Muscle of back (tissue), 3 donors: ENCODE measurements at regions not wholly inside any gene's neighbourhood (a gene's known extent, or its start where the extent isn't known, plus 50 kb on each side); places are given as distances from the start of the nearest gene placed in this dataset.
"Not testable (repeated sequence)": the region's sequence is repeated elsewhere in the genome, so short reads cannot be mapped to it uniquely, and the experiment has no call there.

Source experiments
- DNase-seq, 3 donors: peaks; one replicate each; pipeline versions ENCODE4 v3.0.0 to v3.0.0-alpha.2; 2013

GRCh38 chr16:50449800-50450199 lies 81.0 kb upstream of the BRD7 start:
- DNase-seq: no peak

DNA sequence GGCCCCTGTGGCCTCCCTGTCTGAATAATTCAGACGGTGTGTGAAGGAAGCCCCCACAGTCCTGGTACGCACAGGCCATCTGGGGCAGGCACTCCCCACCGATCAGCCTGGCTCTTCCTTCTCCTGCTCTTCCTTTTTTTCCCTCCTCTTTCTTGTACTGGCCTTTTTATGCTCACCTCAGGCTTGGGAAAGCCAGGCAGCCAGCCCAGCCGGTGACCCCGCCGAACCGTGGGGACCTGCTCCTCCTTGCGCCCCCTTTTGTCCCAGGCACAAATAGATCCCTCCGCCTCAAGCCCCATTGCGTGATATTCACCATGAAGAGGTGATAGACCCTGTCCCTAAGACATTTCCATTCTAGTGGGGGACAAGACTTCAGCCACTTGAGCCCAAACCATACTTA lies 80.2 kb upstream of the BRD7 start:
- no peak for DNase-seq

GRCh38 chr16:50448522-50448921 lies 79.7 kb upstream of the BRD7 start:
- no peak for DNase-seq

DNA sequence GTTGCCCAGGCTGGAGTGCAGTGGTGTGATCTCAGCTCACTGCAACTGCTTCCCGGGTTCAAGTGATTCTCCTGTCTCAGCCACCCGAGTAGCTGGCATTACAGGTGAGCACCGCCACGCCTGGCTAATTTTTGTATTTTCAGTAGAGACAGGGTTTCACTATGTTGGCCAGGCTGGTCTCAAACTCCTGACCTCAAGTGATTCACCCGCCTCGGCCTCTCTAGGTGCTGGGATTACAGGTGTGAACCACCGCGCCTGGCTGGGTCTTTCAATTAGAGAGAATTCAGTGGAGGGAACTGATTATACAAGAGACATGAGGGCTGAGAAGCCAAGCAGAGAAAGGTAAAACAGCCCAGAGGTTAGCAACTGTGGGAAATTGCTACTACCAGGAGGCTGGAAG lies 78.6 kb upstream of the BRD7 start:
- not testable (repeated sequence) for DNase-seq

- DNase-seq: no peak
These were observed 78.1 kb upstream of the BRD7 start for GRCh38 chr16:50446861-50447260.

GRCh38 chr16:50445621-50446555 lies 77.1 kb upstream of the BRD7 start:
- DNase-seq: peak in 1 of 3 donors; percentile 13

- DNase-seq: no peak
These were observed 75.7 kb upstream of the BRD7 start for GRCh38 chr16:50444526-50444925.

DNA sequence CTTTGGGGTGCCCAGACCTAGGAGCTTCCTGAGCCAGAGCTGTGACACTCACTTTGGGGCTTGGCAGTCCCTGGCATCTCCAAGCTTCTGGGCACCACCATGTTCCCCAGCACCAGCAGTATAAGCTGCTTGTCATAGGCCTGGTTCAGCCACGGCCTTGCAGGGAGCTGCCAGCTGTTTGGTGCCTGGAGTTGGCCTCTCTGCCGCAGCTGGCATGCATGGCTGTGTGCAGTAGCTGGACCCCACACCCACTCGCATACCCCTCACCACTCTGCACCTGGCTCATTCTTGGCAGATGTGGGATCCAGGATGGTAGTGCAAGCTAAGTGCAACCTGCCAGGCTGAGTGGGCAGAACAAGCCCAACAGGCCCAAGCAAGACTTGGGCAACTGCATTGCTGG lies 73.4 kb upstream of the BRD7 start:
- DNase-seq: no peak

GRCh38 chr16:50441486-50442157 lies 72.8 kb upstream of the BRD7 start:
- DNase-seq: no peak

DNA sequence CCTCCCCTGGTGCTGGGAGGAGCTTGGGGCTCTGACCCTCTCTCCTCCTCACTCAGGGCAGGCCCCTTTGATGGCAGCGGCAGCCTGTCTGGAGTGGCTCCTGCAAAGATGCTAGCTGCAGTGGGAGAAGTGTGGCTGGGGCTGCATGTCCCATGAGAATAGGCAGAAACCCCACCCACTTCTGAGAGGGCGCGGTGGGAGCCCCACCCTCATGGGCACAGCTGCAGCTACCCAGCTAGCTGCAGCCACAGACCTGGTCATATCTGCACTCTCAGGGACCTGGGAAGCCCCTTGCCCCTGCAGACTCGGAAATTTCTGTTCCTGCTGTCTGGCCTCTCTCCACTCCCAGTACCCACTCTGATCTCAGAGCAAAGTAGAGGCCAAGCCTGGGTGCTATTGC lies 72.2 kb upstream of the BRD7 start:
- DNase-seq: no peak

DNA sequence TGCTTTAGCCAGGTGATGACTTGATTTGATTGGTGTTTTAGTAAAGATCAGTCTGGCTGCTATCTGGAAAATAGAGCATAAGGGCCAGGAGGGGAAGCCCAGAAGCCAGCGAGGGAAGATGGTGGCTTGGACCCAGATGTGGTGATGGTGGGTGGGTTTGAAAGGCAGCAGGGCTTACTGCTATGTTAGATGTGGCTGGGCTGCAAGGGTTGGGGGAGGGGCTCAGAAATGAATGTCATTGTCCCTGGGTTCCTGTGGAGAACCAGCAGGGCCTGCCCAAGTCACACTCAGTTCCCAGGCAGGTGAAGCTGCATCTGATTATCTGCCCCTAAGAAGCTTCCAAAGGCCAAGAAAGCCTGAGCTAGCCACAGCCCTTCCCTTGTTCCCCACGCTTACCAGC lies 71.7 kb upstream of the BRD7 start:
- no peak for DNase-seq

DNA sequence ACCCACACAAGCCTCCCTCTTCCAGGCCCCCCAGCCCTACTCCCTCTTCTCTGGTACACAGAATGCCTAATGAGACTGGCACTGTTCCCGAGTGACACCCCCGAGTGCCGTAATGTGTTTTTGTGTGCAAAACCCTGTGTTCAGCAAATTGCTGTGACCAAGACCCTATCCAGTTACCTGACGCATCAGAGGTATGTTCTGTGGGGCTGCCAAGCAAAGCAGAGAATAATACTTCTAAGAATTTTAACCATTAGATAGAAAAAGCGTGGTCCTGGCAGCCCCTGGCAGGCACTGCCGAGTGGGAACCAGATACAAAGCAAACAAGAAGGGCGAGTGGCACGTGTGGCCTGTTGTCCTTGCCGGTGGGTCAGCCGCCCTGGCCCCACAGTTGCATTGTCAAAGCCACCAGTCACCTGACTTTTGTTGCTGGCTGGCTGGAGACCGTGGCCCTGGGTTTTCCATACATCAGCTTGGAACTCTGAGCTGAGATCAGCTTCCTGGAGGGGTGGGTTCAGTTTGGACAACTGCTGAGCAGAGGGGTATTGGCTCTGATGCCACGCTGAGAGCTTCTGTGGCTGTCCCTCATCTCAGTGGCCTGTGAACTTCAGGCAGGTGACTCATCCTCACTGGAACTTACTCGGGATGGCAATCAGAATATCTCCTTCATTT lies 69.1 kb upstream of the BRD7 start:
- DNase-seq: no peak

DNA sequence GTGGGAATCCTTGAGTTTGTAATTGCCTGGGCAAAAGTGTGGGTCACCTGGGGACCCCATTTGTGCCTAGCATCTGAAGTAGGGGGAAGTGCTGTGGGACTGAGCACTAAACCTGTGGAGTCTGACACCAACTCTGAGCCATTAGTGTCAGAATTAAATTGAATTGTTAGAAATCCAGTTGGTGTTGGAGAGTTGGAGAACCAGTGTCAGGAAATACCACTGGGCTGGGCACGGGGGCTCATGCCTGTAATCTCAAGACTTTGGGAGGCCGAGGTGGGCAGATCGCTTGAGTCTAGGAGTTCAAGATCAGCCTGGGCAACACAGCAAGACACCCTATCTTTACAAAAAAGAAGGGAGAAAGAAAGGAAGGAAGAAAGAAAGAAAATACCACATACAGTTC lies 67.5 kb upstream of the BRD7 start:
- DNase-seq: no peak

DNA sequence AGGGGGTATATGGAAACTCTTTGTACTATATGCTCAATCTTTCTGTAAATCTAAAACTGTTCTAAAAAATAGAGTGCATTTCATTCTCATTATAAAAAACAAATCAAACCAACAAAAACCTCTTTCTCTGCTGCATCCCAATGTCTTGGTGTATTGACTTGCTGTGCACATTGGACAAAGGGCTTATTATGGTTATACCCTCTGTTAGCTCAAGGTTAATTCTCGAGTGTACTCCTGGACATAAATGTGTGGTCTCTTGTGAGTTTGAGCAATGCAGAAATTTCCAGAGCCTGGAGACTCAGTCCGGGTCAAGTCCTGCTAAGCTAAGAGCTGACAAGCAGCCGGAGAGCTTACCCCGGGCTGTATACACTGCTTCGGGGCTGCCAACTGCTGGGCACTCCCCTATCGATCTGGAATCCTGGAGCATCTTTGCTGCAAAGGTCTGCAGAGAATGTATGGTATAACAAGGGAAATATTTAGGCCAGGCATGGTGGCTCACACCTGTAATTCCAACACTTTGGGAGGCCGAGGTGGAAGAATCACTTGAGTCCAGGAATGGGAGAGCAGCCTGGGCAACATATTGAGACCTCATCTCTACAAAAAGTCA lies 66.2 kb upstream of the BRD7 start:
- no peak for DNase-seq

DNA sequence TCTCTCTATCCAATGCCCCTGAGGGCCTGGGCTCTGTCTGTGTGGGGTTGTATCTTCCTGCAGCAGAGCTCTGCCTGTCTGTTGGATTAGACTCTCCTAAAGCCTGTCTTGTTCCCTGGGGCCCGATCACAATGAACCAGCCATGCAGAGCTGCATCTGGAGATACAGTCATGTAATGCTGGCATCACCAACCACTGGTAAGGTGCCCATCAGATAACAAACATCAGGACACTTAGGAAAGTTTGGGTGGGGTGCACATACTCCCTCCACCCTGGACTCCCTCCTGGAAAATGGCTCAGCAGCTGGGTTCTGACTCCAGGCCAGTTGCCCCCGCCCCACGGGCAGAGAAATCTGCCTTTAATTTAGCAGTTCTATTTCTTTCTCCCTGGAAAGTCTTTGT lies 61.3 kb upstream of the BRD7 start:
- DNase-seq: no peak

DNA sequence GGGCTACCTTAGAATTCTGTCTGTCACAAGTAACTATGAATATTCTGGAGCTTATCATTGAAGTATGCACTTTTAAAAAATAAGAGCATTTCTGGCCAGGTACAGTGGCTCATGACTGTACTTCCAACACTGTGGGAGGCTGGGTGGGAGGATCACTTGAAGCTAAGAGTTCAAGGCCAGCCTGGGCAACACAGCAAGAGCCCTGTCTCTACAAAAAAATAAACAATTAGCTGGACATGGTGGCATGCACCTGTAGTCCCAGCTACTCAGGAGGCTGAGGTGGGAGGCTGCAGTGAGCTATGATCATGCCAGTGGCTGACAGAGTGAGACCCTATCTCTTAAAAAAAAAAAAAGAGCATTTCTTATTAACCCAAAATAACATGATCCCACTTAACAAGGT lies 60.0 kb upstream of the BRD7 start:
- DNase-seq: no peak

- no peak for DNase-seq
These were observed 59.3 kb upstream of the BRD7 start for GRCh38 chr16:50428116-50428515.

DNA sequence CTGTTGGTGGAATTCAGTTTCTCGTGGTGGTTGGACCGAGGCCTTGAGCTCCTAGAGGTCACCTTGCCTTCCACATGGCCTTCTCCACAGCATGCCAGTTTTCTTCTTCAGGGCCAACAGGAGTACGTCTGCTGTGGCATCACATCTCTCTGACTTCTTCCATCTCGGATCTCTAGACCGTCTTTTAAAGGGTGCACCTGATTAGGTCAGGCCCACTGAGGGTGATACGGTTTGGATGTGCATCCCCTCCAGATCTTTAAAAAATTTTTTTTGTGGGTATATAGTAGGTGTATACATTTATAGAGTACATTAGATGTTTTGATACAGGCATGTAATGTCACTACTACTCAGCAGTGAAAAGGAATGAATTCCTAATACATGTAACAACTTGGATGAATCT lies 58.3 kb upstream of the BRD7 start:
- no peak for DNase-seq

DNA sequence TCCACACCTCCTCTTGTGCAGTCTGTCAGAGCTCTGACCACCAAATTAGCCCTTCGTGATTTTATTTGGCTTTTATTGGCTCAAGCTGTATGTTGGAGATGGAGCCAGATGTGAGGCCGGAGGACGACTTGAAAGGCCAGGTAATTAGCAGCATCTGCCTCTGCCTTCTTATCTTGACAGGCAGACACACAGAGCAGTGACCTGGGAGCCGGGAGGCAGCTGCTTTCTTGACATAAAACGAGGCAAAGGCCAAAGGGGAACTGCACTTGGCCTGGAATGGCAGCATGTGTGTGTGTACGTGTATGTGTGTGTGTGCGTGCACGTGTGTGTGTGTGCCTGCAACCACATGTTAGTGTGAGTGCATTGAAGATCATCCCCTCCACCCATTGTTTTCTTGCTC lies 56.9 kb upstream of the BRD7 start:
- no peak for DNase-seq

DNA sequence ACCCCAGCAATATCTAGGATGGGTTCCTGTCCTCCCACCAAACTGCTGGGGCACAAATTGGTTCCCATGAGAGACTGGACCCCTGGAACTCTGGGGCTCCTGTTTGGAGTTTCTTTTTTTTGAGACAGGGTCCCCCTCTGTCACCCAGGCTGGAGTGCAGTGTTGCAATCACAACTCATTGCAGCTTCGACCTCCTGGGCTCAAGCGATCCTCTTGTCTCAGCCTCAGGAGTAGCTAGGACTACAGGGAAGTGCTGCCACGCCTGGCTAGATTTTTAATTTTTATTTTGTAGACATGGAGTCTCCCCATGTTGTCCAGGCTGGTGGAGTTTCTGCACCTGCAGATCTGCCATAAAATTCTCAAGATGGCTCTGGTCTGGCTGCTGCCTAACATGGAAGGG lies 56.3 kb upstream of the BRD7 start:
- no peak for DNase-seq

DNA sequence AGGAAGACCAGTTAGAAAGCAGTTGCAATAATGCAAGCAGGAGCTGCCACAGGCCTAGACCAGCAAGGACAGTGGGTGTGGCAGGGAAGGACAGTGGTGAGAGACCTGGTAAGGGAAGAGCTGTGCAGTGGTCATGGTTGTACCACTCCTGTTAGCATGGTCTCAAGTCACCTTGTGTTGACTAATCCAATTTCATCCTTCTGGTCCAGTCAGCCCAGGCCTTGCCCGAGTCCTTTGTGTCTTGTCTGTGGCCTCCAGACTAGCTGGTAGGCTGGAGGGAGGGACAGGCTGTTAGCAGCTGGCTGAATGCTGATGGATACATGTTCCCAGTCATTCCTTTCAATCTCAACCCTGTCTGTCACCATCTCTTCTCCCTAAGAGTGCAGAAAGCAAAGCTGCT lies 54.1 kb upstream of the BRD7 start:
- no peak for DNase-seq

GRCh38 chr16:50419116-50419515 lies 50.3 kb upstream of the BRD7 start:
- no peak for DNase-seq
